ENCODE measurements at regions not wholly inside any gene's neighbourhood (a gene's known extent, or its start where the extent isn't known, plus 50 kb on each side); places are given as distances from the start of the nearest gene placed in this dataset.

DNA sequence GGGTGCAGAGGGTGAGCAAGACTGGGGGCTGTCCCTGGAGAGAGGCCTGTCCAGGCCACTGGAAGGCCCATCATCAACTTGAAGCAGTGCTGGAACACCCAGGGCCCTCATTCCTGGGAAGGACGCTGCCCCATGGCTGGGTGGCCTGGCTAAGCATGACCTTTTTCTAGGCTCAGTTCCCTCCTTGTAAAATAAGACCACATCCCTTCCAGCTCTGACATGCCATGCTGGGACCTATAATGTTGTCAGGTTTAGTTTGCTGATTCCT is 62.8 kb downstream of the SYNE3 start:
- DNase-seq (ENCODE audit: low spot score in 2 of 2), result no peak
- 78 to 92% methylated on average over 1 of the region's 1 CpG for WGBS, 2 donors
- no peak overlapping the region for H3K4me3 ChIP-seq (ENCODE audit: low read depth, poor library complexity, severe bottlenecking)
- intact Hi-C loops (cut with DNase I; ENCODE audit: low total_unique reads), result no loop called here
- TF ChIP-seq, protein P1, sequence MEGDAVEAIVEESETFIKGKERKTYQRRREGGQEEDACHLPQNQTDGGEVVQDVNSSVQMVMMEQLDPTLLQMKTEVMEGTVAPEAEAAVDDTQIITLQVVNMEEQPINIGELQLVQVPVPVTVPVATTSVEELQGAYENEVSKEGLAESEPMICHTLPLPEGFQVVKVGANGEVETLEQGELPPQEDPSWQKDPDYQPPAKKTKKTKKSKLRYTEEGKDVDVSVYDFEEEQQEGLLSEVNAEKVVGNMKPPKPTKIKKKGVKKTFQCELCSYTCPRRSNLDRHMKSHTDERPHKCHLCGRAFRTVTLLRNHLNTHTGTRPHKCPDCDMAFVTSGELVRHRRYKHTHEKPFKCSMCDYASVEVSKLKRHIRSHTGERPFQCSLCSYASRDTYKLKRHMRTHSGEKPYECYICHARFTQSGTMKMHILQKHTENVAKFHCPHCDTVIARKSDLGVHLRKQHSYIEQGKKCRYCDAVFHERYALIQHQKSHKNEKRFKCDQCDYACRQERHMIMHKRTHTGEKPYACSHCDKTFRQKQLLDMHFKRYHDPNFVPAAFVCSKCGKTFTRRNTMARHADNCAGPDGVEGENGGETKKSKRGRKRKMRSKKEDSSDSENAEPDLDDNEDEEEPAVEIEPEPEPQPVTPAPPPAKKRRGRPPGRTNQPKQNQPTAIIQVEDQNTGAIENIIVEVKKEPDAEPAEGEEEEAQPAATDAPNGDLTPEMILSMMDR (IDR thresholded peaks at IDR 0.05), result no peak
- TF ChIP-seq POLR2A (IDR thresholded peaks at IDR 0.05), result no peak

DNA sequence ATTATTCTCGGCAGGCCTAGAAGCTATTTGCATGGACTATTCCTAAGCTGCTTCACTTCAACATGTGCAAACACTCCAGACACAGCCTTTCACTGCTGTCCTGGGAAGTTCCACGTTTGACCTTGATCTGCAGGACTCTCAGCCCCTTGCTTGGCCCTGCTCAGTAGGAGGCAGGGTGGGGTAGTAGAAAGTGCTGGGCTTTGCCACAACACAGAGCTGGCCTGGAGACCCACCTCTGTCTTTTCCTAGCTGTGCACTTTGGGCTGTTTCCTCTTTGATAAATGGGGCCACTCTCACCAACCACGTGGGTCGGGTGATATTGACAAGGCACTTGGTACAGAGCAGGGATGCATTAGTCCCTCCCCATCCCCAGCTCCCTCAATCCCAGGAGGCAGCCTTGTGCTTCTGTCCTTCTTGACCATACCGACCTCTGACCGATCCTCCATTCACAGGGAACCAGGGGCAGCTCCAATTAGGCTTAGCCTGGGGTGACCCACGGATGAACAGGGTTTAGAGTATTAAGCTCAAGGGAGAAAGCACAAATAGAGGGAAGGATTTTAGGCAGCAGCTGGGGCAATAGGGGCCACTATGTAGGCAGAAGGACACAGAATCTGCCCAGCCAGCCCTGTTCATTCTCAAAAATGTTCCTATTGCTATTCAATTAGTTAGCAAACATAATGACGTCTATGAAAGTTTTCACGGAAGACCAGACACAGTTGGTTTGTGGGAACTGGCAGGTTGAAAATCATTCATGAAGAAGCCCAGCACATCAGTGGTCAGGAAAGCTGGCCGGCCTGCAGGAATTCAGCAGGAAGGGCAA is 63.3 kb downstream of the SYNE3 start:
- no peak for TF ChIP-seq POLR2A (IDR thresholded peaks at IDR 0.05)
- TF ChIP-seq, protein P1 (IDR thresholded peaks at IDR 0.05), result no peak
- intact Hi-C loops (cut with DNase I; ENCODE audit: low total_unique reads), result no loop called here
- DNase-seq (ENCODE audit: low spot score in 2 of 2), result no peak
- no peak overlapping the region for H3K4me3 ChIP-seq (ENCODE audit: low read depth, poor library complexity, severe bottlenecking)
- 77 to 84% methylated on average over 10 of the region's 10 CpGs for WGBS, 2 donors

- no peak overlapping the region for H3K4me3 ChIP-seq (ENCODE audit: low read depth, poor library complexity, severe bottlenecking)
- TF ChIP-seq POLR2A (IDR thresholded peaks at IDR 0.05), result no peak
- TF ChIP-seq, protein P1 (IDR thresholded peaks at IDR 0.05), result no peak
- 83 to 84% methylated on average over 18 of the region's 18 CpGs for WGBS, 2 donors
- no peak for DNase-seq (ENCODE audit: low spot score in 2 of 2)
- intact Hi-C loops (cut with DNase I; ENCODE audit: low total_unique reads), result no loop called here
Measured at GRCh38 chr14:95452176-95452892, 64.1 kb downstream of the SYNE3 start.

DNA sequence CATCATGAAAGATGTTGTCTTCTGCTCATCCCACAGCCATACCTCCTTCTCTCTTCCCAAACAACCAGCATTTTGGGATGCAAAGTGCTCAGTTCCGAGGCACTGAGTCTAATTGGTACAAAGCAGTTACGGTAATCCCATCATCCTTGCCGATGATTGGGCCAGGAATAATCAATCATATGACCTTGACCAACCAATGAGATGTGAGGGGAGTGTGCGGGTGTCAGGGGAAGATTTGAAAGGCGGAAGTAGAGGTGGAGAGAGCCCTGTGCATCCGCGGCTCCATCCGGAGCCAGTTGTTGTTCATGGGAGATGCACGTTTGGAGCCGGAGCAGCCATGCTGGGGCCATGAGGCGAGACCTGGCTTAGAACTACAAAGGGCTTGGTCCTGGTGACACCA is 67.3 kb downstream of the SYNE3 start:
- TF ChIP-seq, protein P1 (IDR thresholded peaks at IDR 0.05), result no peak
- TF ChIP-seq POLR2A (IDR thresholded peaks at IDR 0.05), result no peak
- DNase-seq (ENCODE audit: low spot score in 2 of 2), result no peak
- H3K4me3 ChIP-seq (ENCODE audit: low read depth, poor library complexity, severe bottlenecking), result no peak overlapping the region
- WGBS, 2 donors, result 95 to 97% methylated on average over 11 of the region's 11 CpGs
- intact Hi-C loops (cut with DNase I; ENCODE audit: low total_unique reads), result no loop called here

DNA sequence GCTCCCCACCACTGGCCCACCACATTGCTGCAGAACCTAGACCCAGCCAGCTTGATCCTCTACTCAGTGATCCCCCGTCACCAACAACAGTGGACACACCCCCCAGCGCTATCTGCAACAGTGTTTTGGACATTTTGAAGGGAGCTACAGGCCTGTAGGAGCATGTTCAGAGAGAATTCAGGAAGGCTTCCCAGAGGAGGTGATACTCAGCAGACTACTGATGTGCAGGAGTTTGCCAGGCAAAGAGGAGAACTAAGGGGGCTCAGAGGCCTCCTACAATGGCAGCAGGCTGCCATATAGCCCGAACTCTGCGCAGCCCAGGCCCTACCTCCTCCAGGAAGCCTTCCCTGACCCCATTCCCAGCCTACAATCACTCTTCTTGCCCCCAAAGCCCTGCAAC is 70.0 kb downstream of the SYNE3 start:
- no peak for DNase-seq (ENCODE audit: low spot score in 2 of 2)
- WGBS, 2 donors, result 81 to 88% methylated on average over 4 of the region's 4 CpGs
- TF ChIP-seq, protein P1 (IDR thresholded peaks at IDR 0.05), result no peak
- TF ChIP-seq POLR2A (IDR thresholded peaks at IDR 0.05), result no peak
- intact Hi-C loops (cut with DNase I; ENCODE audit: low total_unique reads), result no loop called here
- no peak overlapping the region for H3K4me3 ChIP-seq (ENCODE audit: low read depth, poor library complexity, severe bottlenecking)

Measured in lower leg skin (tissue), 4 donors.